Endothelial cell of umbilical vein (primary cell): ENCODE measurements at regions not wholly inside any gene's neighbourhood (a gene's known extent, or its start where the extent isn't known, plus 50 kb on each side); places are given as distances from the start of the nearest gene placed in this dataset.

Source experiments
- BruUV-seq: library from RNA; stranded (reverse); fragments of 400-500 nt; replicated peaks from 2 replicates; lab custom pipeline; 2021; lab: Mats Ljungman, UMichigan
- CTCF ChIA-PET: fragments of 300-600, 350-600 bp; sonication (Branson Sonifier 250); formaldehyde crosslinking; loops from one replicate; lab custom pipeline; 2021; ENCODE audit warnings: antibody characterized with exemption, inconsistent platforms; lab: Charles Lee
- POLR2A ChIA-PET: fragments of 300-600, 350-600 bp; sonication (Branson Sonifier 250); formaldehyde crosslinking; loops from one replicate; lab custom pipeline; 2021; ENCODE audit warnings: antibody characterized with exemption, inconsistent platforms; lab: Charles Lee
- DNase-seq: peaks from one replicate; pipeline ENCODE4 v3.0.0-alpha.2; 2011; ENCODE audit warnings: low read depth, low spot score
- FAIRE-seq: peaks from 2 replicates; lab custom pipeline; 2011; peaks lifted over from hg19 to GRCh38; lab: Jason Lieb, UNC
- H2AFZ ChIP-seq: 2 replicates; pipeline ENCODE4 v1.6.0; 2012; ENCODE audit warnings: low read depth, low read length, control low read depth, inconsistent platforms
- H3K27ac ChIP-seq: 2 replicates; pipeline ENCODE4 v1.5.1; 2011; ENCODE audit warnings: low read depth, mild to moderate bottlenecking, control low read depth, low read length, moderate library complexity; ENCODE audit not compliant: insufficient read depth
- H3K27me3 ChIP-seq, 2 experiments: 2 replicates each; pipeline versions ENCODE4 v1.6.0 to v1.6.1; 2011; ENCODE audit warnings: low read length in 2 of 2, mixed read lengths in 1 of 2; ENCODE audit not compliant: control insufficient read depth in 2 of 2, insufficient read depth in 2 of 2
- H3K36me3 ChIP-seq, 2 experiments: 2 replicates in 1 of 2; 3 replicates in 1 of 2; pipeline ENCODE4 v1.5.1; 2011; ENCODE audit warnings: low read length in 2 of 2, mild to moderate bottlenecking in 1 of 2, moderate library complexity in 1 of 2; ENCODE audit not compliant: control insufficient read depth in 2 of 2, insufficient read depth in 2 of 2; ENCODE audit errors: extremely low read depth in 1 of 2
- H3K4me1 ChIP-seq: 3 replicates; pipeline ENCODE4 v1.5.1; 2011; ENCODE audit warnings: mild to moderate bottlenecking, low read length; ENCODE audit not compliant: control insufficient read depth, insufficient read depth; ENCODE audit errors: extremely low read depth
- H3K4me2 ChIP-seq: 2 replicates; pipeline ENCODE4 v1.6.1; 2011; ENCODE audit warnings: low read length, control low read depth, mixed read lengths; ENCODE audit not compliant: insufficient read depth
- H3K4me3 ChIP-seq, 3 experiments: fragments of 200-600 bp in 1 of 3; sonication (generic), shearing (Covaris generic) in 1 of 3; replicated peaks in 1 of 3; 2 replicates each; pipeline ENCODE4 v1.5.1; 2011 to 2016; ENCODE audit warnings: control low read depth in 3 of 3, low read length in 3 of 3, mild to moderate bottlenecking in 2 of 3, inconsistent platforms in 1 of 3, low read depth in 1 of 3, moderate library complexity in 1 of 3; ENCODE audit not compliant: insufficient read depth in 1 of 3
- H3K79me2 ChIP-seq: 2 replicates; pipeline ENCODE4 v1.6.0; 2012; ENCODE audit warnings: low read length, inconsistent platforms; ENCODE audit not compliant: control insufficient read depth, insufficient read depth
- H3K9ac ChIP-seq: replicated peaks from 2 replicates; pipeline ENCODE3; 2011; ENCODE audit warnings: low read length, control low read depth; ENCODE audit not compliant: insufficient read depth; ENCODE audit errors: extremely low read depth
- H3K9me1 ChIP-seq: replicated peaks from 3 replicates; pipeline ENCODE4 v1.6.0; 2011; ENCODE audit warnings: mild to moderate bottlenecking, low read length; ENCODE audit not compliant: control insufficient read depth, insufficient read depth; ENCODE audit errors: extremely low read depth
- H3K9me3 ChIP-seq: replicated peaks from 2 replicates; pipeline ENCODE4 v1.5.1; 2012; ENCODE audit warnings: low read length, inconsistent platforms; ENCODE audit not compliant: control insufficient read depth, insufficient read depth
- H4K20me1 ChIP-seq: replicated peaks from 2 replicates; pipeline ENCODE3; 2011; ENCODE audit warnings: mild to moderate bottlenecking, low read length; ENCODE audit not compliant: control insufficient read depth, insufficient read depth; ENCODE audit errors: extremely low read depth
- EZH2 ChIP-seq: IDR thresholded peaks from 2 replicates; pipeline ENCODE4 v1.6.1; 2012; ENCODE audit warnings: borderline replicate concordance, low read depth, mild to moderate bottlenecking, moderate library complexity, low read length, inconsistent platforms; ENCODE audit not compliant: severe bottlenecking
- FOS ChIP-seq: IDR thresholded peaks from 2 replicates; pipeline ENCODE4 v1.6.1; 2011; ENCODE audit warnings: mild to moderate bottlenecking, low read length, moderate library complexity, borderline replicate concordance; ENCODE audit not compliant: insufficient read depth
- GATA2 ChIP-seq: IDR thresholded peaks from 2 replicates; pipeline ENCODE4 v1.7.0; 2011; ENCODE audit warnings: low read depth, mild to moderate bottlenecking, moderate library complexity, mixed read lengths, low read length; ENCODE audit not compliant: insufficient read length, insufficient read depth
- JUN ChIP-seq: IDR thresholded peaks from 2 replicates; pipeline ENCODE4 v1.6.1; 2011; ENCODE audit warnings: borderline replicate concordance, low read depth; ENCODE audit not compliant: insufficient read length, insufficient read depth
- MYC ChIP-seq: IDR thresholded peaks from one replicate; pipeline ENCODE4 v1.6.1; 2011; ENCODE audit warnings: mild to moderate bottlenecking, low read depth, low read length
- POLR2A ChIP-seq: IDR thresholded peaks from 2 replicates; pipeline ENCODE4 v1.6.1; 2012; ENCODE audit warnings: low read depth, mild to moderate bottlenecking, control low read depth, low read length
- POLR2AphosphoS5 ChIP-seq: IDR thresholded peaks from 2 replicates; pipeline ENCODE4 v1.6.1; 2012; ENCODE audit warnings: low read depth, mild to moderate bottlenecking, control low read depth, low read length, moderate library complexity; ENCODE audit not compliant: insufficient read depth
- dilution Hi-C: fragments of 300-500 bp; cut with MboI; formaldehyde crosslinking; loops from one replicate; pipeline ENCODE4 v1.15.0; 2019; ENCODE audit warnings: low sequenced_read_pairs; ENCODE audit not compliant: extremely low pct_ligation_motif_present
- intact Hi-C: fragments of 100-400 bp; cut with micrococcal nuclease; formaldehyde crosslinking; loops from one replicate; pipeline ENCODE4 v1.10.0; 2022
- TF ChIP-seq, protein P1 (sequence below): IDR thresholded peaks from 2 replicates; pipeline ENCODE4 v1.6.1; 2011; ENCODE audit not compliant: insufficient read depth, insufficient read length

DNA sequence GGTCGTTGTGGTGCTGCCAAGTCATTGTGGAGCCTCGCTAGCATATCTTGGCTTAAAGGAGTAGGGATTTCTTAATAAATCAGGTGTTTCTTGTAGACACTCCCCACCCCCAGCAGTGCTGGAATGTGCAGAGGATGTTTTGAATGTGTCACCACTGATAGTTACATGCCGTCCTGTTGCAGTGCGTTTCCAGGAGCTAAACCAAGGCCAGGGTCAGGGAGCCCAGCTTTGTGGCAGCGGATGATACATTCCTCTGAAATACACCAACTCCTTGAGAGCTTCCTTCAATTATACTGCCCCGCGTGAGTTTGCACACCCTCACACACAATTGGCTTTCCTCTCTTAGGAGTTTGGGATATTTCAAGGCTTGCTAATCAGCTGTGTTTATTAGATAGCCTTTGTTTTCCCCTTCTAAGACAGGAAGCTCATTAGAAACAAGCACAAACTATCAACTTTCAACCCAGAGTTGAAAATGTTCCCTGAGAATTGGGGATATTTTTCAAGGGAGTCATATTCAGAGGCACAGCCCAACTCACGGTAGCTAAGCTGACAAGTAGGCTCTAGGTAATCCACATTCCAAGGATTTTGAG lies 154.9 kb downstream of the C12orf75 start:
- H3K4me3 ChIP-seq: no peak overlapping the region
- no peaks in the 10 kb centered on the region for H4K20me1 ChIP-seq
- no peaks in the 10 kb centered on the region for H3K36me3 ChIP-seq
- H2AFZ ChIP-seq: no peak overlapping the region
- H3K79me2 ChIP-seq: peaks cover 80% of the 10 kb centered on the region
- H3K4me2 ChIP-seq: peak overlapping the region; percentile 32
- CTCF ChIA-PET: interaction anchor here (0.9 to 4.7 kb wide), 13 partner anchors 11 to 739 kb away, joined by 4 to 41 read pairs (median 5); no protein-coding TSS in a partner anchor
- peak overlapping the region; percentile 74 for H3K27ac ChIP-seq
- TF ChIP-seq MYC (no peak), JUN (peak; percentile 91), FOS (peak; percentile 98), EZH2 (no peak), POLR2AphosphoS5 (peak; percentile 99), GATA2 (peak; percentile 89), POLR2A (peak; percentile 90)
- peak; percentile 99 for DNase-seq
- BruUV-seq: no TSS peak
- peaks cover 100% of the 10 kb centered on the region for H3K4me1 ChIP-seq
- POLR2A ChIA-PET: interaction anchor here (0.9 to 3.0 kb wide), 7 partner anchors 12 to 653 kb away, joined by 3 to 19 read pairs (median 6); partner anchors contain the start of gene NUAK1
- peak overlapping the region; percentile 70 for H3K9ac ChIP-seq
- H3K9me3 ChIP-seq: no peaks in the 10 kb centered on the region
- intact Hi-C loops (loop anchor here (1.0 to 5.0 kb wide), 10 partner anchors 11 to 651 kb away; no protein-coding TSS in a partner anchor), dilution Hi-C loops (no loop called here)
- no peaks in the 10 kb centered on the region for H3K9me1 ChIP-seq
- H3K27me3 ChIP-seq: no peaks in the 10 kb centered on the region
- FAIRE-seq: peak; percentile 99

DNA sequence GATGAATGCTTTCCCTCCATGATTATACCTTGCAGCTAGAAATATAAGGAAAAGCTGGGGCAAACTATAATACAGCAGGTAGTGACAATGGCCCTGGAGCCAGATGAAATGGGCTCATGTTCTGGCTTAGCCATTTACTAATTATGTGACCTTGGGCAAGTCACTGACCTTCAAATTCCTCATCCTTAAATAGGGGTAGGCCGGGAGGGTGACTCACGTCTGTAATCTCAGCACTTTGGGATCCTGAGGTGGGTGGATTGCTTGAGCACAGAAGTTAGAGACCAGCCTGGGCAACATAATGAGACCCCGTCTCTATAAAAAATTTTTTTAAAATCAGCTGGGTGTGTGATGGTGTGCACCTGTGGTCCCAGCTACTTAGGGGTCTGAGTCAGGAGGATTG lies 155.4 kb downstream of the C12orf75 start:
- BruUV-seq: no TSS peak
- intact Hi-C loops (loop anchor here (1.0 to 5.0 kb wide), 10 partner anchors 12 to 650 kb away; no protein-coding TSS in a partner anchor), dilution Hi-C loops (no loop called here)
- H2AFZ ChIP-seq: no peak overlapping the region
- no peaks in the 10 kb centered on the region for H4K20me1 ChIP-seq
- peak overlapping the region; percentile 32 for H3K4me2 ChIP-seq
- no peaks in the 10 kb centered on the region for H3K9me3 ChIP-seq
- H3K79me2 ChIP-seq: peaks cover 78% of the 10 kb centered on the region
- POLR2A ChIA-PET: interaction anchor here (0.9 to 3.0 kb wide), 7 partner anchors 13 to 653 kb away, joined by 3 to 19 read pairs (median 6); partner anchors contain the start of gene NUAK1
- FAIRE-seq (no peak), DNase-seq (no peak)
- no peaks in the 10 kb centered on the region for H3K27me3 ChIP-seq
- H3K9me1 ChIP-seq: no peaks in the 10 kb centered on the region
- CTCF ChIA-PET: interaction anchor here (0.9 to 4.7 kb wide), 12 partner anchors 12 to 738 kb away, joined by 4 to 41 read pairs (median 5); no protein-coding TSS in a partner anchor
- peak overlapping the region; percentile 70 for H3K9ac ChIP-seq
- TF ChIP-seq POLR2AphosphoS5: no peak
- TF ChIP-seq MYC: no peak
- TF ChIP-seq, protein P1, sequence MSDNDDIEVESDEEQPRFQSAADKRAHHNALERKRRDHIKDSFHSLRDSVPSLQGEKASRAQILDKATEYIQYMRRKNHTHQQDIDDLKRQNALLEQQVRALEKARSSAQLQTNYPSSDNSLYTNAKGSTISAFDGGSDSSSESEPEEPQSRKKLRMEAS: no peak
- peak; percentile 57 for TF ChIP-seq FOS
- no peak for TF ChIP-seq EZH2
- TF ChIP-seq GATA2: no peak
- peak; percentile 36 for TF ChIP-seq JUN
- H3K27ac ChIP-seq: peak overlapping the region; percentile 74
- no peak overlapping the region for H3K4me3 ChIP-seq
- peaks cover 96% of the 10 kb centered on the region for H3K4me1 ChIP-seq
- no peaks in the 10 kb centered on the region for H3K36me3 ChIP-seq
